ENCODE measurements at regions not wholly inside any gene's neighbourhood (a gene's known extent, or its start where the extent isn't known, plus 50 kb on each side); places are given as distances from the start of the nearest gene placed in this dataset.

DNA sequence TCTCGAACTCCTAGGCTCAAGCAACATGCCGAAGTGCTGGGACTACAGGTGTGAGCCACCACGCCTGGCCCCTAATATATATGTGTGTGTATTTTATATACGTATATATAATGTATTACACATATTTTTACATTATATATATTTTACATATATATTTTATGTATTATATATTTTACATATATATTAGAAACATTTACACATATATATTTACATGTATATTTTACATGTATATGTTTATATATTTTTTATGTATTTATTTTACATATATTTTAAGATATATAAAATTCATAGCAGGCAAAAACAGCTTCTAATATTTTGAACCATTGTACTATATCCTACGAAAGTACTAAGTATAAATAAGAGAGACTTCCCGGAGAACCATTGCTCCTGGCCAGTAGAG, 455.1 kb downstream of the XYLT1 start:
- no peak overlapping the region for H3K4me3 Mint-ChIP-seq
- ChIA-PET POLR2A (no interaction called here), CTCF (no interaction called here)
- H3K4me1 Mint-ChIP-seq (ENCODE audit: low read depth): peaks cover 18% of the 10 kb centered on the region
- no peaks in the 10 kb centered on the region for H3K27me3 Mint-ChIP-seq
- no peak for ATAC-seq
- TF ChIP-seq CTCF (IDR thresholded peaks at IDR 0.05): no peak
- peaks cover 10% of the 10 kb centered on the region for H3K36me3 Mint-ChIP-seq (ENCODE audit: low read depth)
- DNase-seq: no peak
- intact Hi-C loops (cut with micrococcal nuclease): no loop called here
- peaks cover 13% of the 10 kb centered on the region for H3K9me3 Mint-ChIP-seq
- H3K27ac Mint-ChIP-seq: no peak overlapping the region

- Mint-ChIP-seq H3K9me3 (peaks cover 13% of the 10 kb centered on the region), H3K4me3 (no peak overlapping the region), H3K27me3 (no peaks in the 10 kb centered on the region), H3K27ac (no peak overlapping the region), H3K36me3 (ENCODE audit: low read depth) (peaks cover 10% of the 10 kb centered on the region), H3K4me1 (ENCODE audit: low read depth) (peaks cover 16% of the 10 kb centered on the region)
- ATAC-seq (no peak), DNase-seq (no peak)
- TF ChIP-seq CTCF (IDR thresholded peaks at IDR 0.05): no peak
- intact Hi-C loops (cut with micrococcal nuclease): no loop called here
- ChIA-PET CTCF (interaction anchor here (1.1 kb wide), 1 partner anchor 561 kb away, joined by 4 read pairs; no protein-coding TSS in a partner anchor), POLR2A (no interaction called here)
Measured at GRCh38 chr16:17017442-17017841, 453.3 kb downstream of the XYLT1 start.

DNA sequence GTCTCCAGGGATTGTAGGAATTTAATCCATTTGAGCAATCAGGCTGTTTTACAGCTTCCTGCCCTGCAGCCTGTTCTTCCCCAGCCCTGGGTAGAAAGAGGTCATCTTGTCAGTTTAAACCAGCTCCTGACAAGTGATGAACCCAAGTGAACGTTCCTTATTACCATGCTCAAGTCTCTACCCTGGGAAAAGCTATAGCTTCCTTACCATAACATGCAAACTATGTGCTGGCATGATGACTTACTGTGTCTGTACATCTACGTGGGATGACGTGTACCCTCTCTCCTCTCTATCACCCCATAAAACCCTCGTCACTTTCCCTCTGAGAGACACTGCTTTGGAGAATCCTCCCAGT, 452.2 kb downstream of the XYLT1 start:
- Mint-ChIP-seq H3K27me3 (no peaks in the 10 kb centered on the region), H3K36me3 (ENCODE audit: low read depth) (peaks cover 10% of the 10 kb centered on the region), H3K4me1 (ENCODE audit: low read depth) (peaks cover 7% of the 10 kb centered on the region), H3K4me3 (no peak overlapping the region), H3K9me3 (peaks cover 13% of the 10 kb centered on the region), H3K27ac (no peak overlapping the region)
- CTCF ChIA-PET: no interaction called here
- TF ChIP-seq CTCF (IDR thresholded peaks at IDR 0.05): no peak
- DNase-seq (no peak), ATAC-seq (no peak)
- intact Hi-C loops (cut with micrococcal nuclease): no loop called here
- POLR2A ChIA-PET: interaction anchor here (0.6 kb wide), 1 partner anchor 1768 kb away, joined by 4 read pairs; no protein-coding TSS in a partner anchor

DNA sequence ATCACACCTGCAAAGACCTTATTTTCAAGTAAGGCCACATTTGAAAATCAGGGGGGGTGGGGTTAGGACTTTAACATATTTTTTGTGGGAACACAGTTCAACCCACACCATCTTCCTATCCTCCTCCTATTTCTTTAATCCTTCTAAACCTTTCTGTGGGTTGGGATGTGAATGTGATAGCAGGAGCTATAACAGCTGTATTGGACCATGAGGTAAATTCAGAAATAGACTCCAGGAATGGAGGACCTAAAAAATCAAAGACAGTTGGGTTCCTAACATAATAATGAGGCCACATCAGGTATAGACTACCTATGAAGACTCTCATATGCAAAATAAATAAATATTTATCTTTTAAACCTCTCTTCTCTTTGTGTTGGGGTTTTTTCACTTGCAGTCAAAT, 451.4 kb downstream of the XYLT1 start:
- POLR2A ChIA-PET: no interaction called here
- TF ChIP-seq CTCF (IDR thresholded peaks at IDR 0.05): no peak

GRCh38 chr16:17023606-17024005, 447.2 kb downstream of the XYLT1 start:
- ATAC-seq (no peak), DNase-seq (no peak)
- POLR2A ChIA-PET: no interaction called here
- Mint-ChIP-seq H3K4me1 (ENCODE audit: low read depth) (peaks cover 39% of the 10 kb centered on the region), H3K36me3 (ENCODE audit: low read depth) (no peaks in the 10 kb centered on the region), H3K27ac (no peak overlapping the region), H3K27me3 (no peaks in the 10 kb centered on the region), H3K4me3 (no peak overlapping the region), H3K9me3 (peaks cover 2% of the 10 kb centered on the region)
- no peak for TF ChIP-seq CTCF (IDR thresholded peaks at IDR 0.05)
- CTCF ChIA-PET: no interaction called here
- intact Hi-C loops (cut with micrococcal nuclease): no loop called here

More for the DNA sequence above, 451.4 kb downstream of the XYLT1 start:
- no peak for DNase-seq
- intact Hi-C loops (cut with micrococcal nuclease): no loop called here
- H3K9me3 Mint-ChIP-seq: peaks cover 13% of the 10 kb centered on the region
- no peak for ATAC-seq
- H3K4me1 Mint-ChIP-seq (ENCODE audit: low read depth): peaks cover 4% of the 10 kb centered on the region
- H3K36me3 Mint-ChIP-seq (ENCODE audit: low read depth): peaks cover 10% of the 10 kb centered on the region
- no peaks in the 10 kb centered on the region for H3K27me3 Mint-ChIP-seq
- no peak overlapping the region for H3K4me3 Mint-ChIP-seq
- CTCF ChIA-PET: interaction anchor here (1.1 kb wide), 1 partner anchor 29 kb away, joined by 3 read pairs; no protein-coding TSS in a partner anchor
- H3K27ac Mint-ChIP-seq: no peak overlapping the region
